H1 (cell line): ENCODE measurements at regions not wholly inside any gene's neighbourhood (a gene's known extent, or its start where the extent isn't known, plus 50 kb on each side); places are given as distances from the start of the nearest gene placed in this dataset.

ENCODE experiments used
- CBX5 ChIP-seq: fragments of 300-800, 300-1000 bp; sonication (generic); IDR thresholded peaks from 2 replicates; pipeline ENCODE4 v1.7.1; 2016; ENCODE audit warnings: antibody characterized with exemption, low read length, low read depth

DNA sequence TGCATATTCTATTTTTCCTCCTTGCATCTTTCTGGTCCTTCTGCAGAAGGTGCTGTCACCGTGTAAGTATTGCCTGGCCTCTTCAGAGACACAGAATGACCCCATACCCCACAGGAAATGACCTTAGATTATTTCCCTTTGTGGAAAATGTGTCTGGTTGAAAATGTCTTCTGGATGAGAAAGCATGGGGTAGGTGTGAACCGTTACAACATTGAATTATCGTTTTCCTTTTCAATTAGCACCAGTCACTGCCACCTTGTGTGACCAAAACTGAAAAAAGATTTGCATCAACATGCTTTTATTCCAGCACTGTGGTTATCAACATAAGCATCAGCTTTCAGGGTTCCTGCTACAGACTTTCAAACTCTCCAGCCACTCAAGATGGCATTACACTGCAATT is 58.0 kb upstream of the CELF2 start (continued):
- TF ChIP-seq CBX5: no peak
